IPS DF 4.7 (cell line): ENCODE measurements at regions not wholly inside any gene's neighbourhood (a gene's known extent, or its start where the extent isn't known, plus 50 kb on each side); places are given as distances from the start of the nearest gene placed in this dataset.

Experiments
- DNase-seq: peaks from one replicate; pipeline ENCODE4 v3.0.0-alpha.2; 2013; ENCODE audit warnings: low spot score; ENCODE audit errors: extremely low read depth

DNA sequence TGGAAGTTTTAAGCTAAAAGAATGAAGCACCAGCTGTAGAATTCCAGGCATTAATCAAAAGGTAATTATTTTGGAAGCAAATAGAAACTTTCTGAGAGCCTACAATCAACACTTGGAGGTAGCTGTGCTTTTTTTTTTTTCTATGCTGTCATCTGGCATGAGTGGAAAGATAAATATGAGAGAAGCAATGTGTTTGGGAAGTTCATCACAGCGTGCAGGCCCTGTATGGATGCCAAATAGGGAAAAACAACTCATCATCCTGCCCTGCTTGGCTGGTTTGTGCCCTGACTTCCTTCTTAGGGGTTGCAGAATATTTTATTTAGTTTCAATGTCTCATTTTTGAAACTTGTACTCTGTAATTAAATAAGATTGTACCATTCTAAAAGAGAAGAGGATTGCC is 437.4 kb downstream of the PIK3C3 start:
- no peak for DNase-seq

DNA sequence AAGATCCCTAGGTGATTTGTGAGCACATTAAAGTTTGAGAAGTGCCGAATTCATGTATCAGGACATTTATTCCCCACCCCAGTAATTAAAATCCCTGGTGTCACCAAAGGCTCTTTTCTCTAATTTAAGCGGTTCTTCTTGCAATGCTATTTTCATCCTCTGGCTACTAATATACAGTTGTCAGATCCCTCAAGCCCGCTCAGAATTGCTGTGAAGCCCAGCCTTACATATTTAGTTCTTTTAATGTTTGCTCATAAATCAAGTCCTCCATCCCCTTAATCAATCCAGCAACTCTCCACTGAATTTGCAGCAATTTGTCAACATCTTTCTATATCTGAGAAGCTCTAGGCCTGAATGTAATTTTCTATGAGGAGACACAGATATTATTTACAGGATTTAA is 437.9 kb downstream of the PIK3C3 start:
- DNase-seq = no peak

DNA sequence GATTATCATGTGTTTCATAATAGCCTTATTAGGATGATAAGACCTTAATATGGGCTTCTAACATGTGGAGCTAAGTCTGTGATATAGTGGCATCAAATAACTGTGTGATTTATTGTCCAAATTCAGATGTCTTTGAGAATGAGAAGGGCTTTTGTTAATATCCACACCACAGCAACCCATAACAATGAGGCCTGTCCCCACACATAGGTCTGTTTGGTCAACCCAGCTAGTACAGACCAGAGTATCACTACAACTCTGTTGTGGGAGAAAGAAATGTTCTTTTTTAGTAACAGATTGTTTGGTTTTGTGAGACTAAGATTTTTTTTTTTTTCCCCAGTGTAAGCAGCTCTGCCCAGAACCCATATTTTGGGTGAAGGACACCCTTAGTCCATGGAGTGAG is 439.2 kb downstream of the PIK3C3 start:
- DNase-seq = no peak

DNA sequence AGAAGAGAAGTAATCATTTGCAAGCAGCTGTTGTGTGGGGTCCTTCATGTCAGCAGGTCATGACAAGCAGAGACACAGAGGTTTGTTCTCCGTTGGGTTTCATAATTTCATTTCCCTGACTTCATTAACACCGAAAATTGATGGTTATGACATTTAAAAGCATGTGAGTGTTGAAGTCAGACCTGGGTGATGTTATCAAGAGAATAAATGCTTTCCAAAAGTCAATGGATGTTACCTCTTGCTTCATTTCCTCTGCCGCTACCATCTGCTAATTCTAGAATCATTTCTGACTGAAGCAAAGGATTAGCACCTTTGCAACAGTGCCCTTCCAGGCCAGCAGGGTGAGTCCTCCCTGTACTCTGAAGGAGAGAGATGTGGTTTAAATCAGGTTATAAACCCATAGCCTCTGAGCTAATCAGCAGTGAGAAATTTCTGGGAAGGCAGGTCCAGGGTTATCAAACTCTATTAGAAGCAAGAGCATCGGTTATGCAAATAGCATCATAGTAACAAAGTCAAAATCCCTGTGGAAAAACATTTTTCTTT is 446.2 kb downstream of the PIK3C3 start:
- DNase-seq = no peak

DNA sequence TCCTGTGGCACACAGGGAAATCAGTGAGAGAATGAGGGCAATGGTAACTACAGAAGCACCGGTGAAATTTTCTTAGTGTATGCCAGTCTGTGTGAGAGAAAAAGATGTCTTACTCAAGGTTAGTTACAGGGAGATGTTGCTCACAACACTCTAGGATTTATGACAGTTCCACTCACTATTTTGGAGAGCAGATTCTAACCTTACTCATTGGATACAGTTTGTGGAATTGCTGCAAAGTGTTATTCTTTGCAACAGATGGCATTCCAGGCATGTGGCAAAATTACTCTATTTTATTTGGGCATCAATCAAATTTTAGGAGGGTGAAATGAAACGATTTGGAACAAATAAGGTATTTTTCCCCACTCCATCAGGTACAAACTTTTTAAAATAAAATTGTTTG is 449.1 kb downstream of the PIK3C3 start:
- no peak for DNase-seq

DNA sequence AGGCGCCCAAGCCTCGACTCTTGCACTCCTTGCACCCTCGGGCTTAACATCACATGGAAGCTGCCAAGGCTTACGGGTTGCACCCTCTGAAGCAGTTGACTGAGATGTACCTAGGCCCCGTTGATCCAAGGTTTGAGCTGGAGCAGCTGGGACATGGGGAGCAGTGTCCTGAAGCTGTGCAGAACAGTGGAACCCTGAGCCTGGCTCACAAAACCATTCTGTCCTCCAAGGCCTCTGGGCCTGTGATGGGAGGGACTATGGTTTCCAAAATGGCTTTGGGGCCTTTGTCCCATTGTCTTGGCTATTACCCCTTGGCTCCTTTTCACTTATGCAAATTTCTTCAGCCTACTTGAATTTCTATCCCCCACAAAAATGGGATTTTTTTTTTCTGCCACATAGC is 454.0 kb downstream of the PIK3C3 start:
- no peak for DNase-seq

DNA sequence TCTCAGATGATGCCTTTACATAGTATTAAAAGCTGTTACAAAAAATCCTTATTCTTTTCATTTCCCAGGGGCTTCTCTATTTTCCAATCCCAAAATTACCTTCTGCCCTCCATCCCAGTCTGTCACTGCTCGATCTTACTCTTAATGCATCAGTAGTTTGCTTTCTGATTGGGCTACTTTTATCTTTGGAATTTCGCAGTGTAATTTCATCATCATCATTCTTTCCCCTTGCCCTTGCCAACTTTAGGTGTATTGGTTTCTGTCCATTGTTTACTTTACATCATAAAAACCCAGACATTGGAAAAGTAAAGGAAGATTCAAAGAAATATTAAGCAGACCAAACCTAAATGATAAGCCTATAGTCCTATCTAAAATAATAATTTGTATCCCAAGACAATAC is 457.2 kb downstream of the PIK3C3 start:
- no peak for DNase-seq

DNA sequence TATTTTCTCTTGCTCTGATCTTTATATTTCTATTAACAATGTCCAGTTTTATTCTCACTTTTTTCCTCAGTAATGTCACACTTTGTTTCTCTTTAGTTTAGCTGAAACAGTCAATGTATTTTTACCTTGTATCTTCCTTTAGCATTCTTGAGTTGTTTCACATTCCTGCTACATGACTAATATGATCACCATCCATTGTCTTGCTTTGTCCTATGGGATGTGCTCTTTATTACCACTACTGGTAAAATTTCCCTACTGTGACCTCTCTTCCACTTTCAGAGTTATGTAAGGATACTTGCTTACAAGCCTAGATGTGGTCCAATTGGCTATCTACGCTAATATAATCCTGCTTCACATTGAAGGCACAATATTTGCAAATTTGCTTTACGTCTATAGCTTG is 457.9 kb downstream of the PIK3C3 start:
- DNase-seq = no peak

DNA sequence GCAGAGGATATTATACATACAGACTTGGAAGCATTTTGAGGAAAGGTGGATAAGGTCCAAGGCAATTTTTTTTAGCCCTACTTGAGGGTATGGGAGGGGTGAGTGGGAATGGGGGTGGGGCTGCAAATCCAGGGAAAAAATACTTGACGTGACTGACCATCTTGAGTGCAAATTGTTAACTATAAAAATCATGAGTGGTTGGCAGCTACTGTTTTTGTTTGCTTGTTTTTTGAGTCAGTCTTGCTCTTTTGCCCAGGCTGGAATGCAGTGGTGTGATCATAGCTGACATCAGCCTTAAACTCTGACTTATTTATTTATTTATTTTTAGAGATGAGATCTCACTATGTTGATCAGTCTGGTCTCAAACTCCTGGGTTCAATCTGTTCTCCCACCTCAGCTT is 458.8 kb downstream of the PIK3C3 start:
- no peak for DNase-seq

DNA sequence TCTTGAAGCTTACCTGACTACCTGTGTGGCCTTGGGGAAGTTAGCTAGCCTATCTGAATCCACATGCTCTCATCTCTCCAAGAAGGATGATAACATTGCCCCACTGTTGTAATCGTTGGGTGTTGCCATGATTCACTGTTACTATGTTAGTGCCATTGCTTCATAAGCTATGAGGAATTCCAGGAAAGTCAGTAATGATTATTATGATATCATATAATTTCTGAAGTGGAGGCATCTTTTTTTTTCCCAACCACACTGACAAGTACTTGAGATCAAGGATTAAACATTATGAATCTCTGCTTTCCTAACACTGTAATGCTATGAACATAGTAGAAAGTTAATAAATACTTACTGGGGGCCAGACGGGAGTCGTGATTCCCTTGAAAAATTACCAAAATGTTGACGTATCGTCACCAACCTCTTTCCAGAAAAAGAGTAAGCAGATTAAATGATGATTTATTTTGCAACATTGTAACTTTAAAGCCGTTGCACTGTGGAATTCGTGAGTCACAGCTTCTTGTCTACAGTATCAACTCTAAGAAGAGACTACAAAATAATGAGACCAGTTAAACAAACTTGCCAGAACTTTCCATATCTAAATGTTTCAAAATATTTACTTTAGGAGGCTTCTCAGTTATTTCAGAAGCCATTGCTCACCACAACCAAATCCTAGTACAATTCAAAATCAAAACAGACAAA is 459.9 kb downstream of the PIK3C3 start:
- no peak for DNase-seq

DNA sequence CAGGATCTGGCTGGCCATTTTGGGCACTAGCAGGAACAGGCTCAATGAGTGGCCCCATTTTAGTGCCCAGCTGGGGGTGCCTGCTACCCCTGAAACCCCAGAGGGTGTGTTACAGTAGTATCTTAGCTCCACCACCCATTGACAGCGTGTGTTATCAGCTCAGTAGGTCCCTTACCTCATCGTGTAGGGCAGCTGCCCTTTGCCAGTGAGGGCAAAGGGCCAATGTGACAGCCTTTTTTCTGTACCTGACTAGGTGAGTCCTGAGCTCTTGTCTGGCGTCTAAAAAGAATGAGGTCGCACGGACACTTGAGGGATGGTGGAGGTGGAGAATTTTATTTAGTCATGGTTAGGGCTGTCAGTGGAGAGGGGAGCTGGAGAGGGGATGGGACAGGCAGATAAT is 462.2 kb downstream of the PIK3C3 start:
- DNase-seq = no peak

DNA sequence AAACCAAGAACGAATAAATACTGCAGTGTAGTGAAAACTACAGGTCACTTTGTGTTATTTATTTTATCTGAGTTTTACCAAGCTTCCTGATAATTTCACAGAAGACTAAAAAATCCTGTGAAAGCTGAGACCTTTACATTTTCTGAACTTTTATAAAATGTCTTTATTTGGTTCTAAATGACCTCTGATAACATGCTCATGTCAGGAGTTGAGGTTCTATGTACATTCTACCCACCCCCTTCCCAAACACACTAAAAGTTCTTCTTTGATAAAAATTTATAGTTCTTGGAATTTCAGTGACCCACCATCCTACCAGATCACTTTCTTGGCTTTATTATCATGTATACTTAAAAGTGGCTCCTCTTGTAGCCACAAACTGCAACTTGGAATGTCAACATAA is 463.1 kb downstream of the PIK3C3 start:
- no peak for DNase-seq

DNA sequence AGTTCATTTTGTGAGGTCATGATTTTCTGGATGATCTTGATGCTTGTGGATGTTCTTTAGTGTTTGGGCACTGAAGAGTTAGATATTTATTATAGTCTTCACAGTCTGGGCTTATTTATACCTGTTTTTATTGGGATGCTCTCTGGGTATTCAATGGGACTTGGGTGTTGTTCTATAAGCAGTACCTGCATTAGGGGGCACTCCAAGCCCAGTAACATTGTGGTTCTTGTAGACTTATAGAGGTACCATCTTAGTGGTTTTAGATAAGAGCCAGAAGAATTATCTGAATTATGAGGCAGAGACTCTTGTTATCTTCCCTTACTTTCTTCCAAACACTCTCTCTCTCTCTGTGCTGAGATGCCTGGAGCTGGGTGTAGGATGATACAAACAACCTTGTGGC is 470.0 kb downstream of the PIK3C3 start:
- DNase-seq = no peak

DNA sequence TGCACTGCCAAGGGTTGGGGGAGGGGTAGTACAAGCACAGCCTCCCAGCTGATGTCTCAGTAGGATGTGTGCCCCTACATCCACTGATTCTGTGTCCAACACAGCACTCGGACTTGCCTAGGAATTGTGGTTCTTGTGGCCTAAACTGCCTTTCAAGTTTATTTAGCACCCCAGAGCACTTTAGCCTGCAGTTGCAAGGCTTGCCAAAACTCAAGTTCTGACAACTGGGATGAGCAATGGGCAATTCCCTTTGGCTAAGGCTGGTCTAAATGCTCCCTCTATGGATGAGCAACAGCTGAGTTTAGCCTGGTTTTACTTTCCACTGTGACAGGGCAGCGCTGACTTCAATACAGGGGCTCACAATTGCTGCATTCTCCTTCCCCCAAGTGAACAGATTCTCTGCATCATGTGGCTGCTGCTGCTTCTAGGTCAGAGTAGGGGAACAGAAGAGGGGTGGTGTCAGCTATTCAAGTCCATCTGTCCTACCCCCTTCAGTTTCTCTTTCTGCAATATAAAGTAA is 471.5 kb downstream of the PIK3C3 start:
- no peak for DNase-seq

DNA sequence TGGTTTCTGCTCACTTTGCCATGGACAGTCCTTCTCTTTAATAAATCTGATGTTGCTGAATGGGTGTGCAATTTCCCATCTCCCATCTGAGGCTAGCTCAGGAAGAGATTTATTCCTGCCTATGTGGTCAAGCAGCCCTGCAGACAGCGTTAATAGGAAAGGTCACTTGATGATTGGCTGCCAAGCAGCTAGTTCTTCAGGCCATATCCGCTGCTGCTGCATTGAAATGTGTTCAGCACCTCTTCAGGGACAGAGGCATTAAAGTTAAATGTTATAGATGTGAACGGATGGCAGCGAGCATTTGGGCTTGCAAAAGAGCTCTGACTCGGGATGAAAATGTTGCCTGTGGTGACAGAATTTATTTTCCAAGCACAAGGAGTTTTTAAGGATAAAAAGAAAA is 474.2 kb downstream of the PIK3C3 start:
- no peak for DNase-seq

DNA sequence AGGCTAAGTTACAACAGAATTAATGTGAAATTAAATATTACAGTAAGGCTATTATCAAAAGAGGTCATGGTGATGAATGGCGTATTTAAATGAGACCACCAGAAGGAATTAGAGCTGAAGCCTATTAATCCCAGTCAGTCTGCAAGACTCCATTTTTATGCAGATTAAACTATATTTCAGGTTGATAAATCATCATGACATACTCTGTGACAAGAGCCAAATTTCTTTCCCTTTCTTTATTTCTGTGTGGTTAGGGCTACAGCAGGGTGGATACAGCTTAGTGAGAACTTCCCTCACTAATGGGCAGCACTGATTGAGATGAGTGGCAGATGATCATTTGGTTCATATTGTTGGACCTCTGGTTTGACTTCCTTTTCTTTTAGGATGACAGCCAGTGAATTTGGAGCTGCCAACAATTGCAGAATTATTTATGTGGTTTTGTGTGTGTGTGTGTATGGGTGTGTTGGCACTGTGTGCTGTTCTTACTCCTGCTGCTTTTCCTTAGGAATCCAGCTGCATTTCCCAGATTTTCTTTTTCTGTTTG is 481.3 kb downstream of the PIK3C3 start:
- no peak for DNase-seq

DNA sequence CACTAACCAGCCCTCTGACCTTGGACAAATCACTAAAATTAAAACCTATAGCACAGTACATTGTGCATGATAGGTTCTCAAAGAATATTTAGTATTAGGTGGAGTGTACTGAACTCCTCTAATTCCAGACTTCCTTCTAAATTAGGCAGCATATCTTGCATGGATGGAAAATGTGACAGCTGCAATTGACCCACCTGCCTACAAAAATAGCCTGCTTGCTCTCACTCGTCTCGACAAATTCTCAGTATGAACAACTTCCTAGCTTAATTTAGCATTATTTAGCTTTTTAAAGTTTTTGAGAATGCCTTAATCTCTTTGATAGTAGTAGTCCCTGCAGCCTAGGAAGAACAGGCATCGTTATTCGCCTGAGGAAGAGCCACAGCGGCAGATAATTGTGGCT is 482.0 kb downstream of the PIK3C3 start:
- DNase-seq = no peak

DNA sequence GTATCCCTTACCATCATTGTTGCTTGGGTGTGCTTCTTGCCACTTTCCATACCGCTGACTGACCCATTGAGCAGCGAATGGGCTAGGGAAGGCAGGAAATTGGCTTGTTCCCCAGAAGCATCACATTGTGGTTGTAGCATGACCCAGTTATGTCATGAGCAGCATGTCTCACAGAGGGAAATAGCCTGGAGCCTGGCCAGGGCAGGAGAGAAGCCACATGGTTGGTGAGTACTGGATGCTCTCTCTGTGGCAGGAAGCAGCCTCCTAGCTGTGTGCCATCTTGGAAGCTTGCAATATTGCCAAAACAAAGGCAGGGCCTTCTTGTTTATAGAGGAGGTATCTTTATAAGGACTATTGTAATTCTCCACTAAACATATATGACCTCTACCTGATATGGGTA is 482.6 kb downstream of the PIK3C3 start:
- DNase-seq = no peak

DNA sequence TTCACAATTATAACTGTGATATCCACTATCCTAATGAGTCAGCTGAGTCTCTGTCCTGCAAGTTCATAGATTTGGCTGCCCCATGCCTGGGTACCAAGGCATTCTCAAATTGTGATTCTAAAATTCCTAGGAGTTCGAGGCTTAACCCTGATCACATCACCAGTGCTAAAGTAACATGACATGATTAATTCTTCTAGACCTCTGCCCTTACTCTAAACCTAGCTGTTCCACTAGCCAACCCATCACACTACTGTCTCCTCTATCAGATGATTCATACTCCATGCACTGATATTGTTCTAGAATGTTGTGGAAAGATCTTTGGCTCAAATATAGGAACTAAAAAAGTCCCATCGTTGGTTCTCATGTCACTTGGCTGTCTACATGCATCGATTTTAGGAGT is 487.6 kb downstream of the PIK3C3 start:
- no peak for DNase-seq

DNA sequence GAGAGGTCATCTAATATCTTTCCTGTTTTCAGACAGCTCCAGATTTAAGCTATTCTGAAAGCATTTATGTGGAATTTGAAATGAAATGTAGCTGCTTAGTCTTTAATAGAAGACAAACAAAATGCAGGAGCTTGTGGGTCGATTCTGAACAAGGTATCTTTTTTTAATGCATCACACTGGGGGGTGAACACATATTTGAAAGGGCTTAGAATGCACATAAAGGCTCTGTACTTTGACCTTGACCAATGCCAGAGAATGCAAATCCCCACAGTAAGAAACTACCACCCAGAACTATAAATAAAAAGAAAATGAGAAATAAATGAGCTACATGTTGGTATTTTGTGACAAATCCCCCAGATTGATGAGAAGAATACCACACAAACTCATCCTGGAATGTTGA is 489.3 kb downstream of the PIK3C3 start:
- DNase-seq = no peak

DNA sequence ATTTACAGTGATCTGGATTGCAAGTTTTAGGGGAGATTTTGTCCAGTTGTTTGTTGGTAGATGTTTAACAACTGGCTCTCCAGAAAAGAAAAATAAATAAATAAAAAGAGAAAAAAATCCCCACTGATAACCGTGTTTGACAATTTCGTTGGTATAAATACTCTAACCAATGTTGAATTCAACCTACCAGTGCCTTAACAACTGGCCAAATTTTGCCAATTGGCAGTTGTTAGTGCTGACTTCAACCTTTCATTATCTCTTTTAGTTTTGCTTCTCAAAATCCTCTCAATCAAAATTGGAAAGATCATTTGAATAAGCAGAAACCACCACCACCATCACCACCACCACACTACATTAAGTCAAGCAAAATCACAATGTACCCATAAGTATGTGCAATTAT is 490.3 kb downstream of the PIK3C3 start:
- DNase-seq = no peak

DNA sequence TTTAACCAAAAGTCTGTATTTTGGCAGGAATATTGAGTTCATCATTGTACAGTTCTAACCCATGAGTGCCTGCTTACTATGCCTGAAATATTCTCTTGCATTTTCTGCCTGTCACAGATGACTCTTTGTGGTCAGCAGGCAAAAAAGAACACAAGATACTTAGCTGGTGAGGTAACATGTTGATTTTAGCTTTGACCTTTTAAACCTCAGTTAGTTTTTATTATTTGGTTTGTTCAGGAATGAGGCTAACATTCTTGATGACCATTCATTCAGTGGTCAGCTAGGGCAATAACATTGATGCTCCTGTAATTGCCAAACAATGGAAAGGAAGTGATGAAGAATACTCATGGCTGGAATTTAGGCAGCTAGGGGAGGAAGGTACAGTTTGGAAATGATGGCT is 491.2 kb downstream of the PIK3C3 start:
- no peak for DNase-seq

DNA sequence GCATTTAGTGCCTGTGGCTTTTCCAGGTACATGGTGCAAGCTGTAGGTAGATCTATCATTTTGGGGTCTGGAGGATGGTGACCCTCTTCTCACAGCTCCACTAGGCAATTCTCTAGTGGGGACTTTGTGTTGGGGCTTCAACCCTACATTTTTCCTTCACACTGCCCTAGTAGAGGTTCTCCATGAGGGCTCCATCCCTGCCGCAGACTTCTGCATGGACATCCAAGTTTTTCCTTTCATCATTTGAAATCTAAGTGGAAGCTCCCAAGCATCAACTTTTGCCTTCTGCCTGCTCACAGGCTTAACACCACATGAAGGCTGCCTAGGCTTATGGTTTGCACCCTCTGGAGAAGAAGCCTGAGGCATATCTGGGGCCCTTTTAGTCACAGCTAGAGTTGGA is 492.7 kb downstream of the PIK3C3 start:
- DNase-seq = no peak
